GM18498 (cell line): ENCODE measurements at regions not wholly inside any gene's neighbourhood (a gene's known extent, or its start where the extent isn't known, plus 50 kb on each side); places are given as distances from the start of the nearest gene placed in this dataset.

Source experiments
- ATAC-seq: cut with Tn5 transposase; IDR thresholded peaks from one replicate; pipeline ENCODE4 v1.9.1; 2021; ENCODE audit warnings: mild to moderate bottlenecking, moderate library complexity; ENCODE audit not compliant: unreplicated experiment

DNA sequence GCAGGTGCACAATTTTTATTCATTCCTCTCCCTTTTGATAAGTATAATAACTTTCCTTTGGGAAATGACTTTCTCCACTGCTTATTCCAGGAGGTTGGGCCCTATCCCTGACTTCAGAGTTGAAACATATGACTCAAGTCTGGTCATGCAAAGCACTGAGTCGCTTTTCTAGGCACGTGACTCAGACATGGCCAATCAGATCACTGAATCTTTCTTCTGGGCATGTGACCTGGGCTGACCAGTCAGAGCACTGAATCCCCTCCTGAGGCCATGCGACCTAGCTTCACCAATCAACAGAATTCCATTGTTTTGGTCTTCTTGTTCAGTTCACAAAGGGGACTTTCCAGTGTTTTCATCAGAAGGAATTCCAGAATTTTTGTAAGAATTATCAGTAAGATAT lies 377.1 kb upstream of the KITLG start:
- ATAC-seq: no peak

DNA sequence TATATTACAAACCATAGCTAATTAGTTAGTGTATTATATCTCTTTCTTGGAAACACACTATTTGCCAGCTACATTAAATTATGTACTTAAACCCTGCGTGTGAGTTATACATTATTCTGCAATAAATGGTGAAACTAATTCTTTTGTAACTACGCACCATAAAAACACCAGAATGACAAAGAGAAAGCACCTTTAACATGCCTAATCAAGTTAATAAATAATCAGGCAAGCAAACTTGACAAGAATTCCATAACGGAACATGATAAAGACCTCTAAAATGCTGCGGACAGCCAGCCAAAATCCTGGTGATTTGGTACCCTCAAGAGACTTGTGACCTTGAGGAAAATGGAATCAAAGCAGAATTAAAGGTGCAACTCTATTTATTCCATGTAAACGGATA lies 375.3 kb upstream of the KITLG start:
- ATAC-seq: no peak

GRCh38 chr12:88953029-88953586 lies 372.8 kb upstream of the KITLG start:
- ATAC-seq: no peak

DNA sequence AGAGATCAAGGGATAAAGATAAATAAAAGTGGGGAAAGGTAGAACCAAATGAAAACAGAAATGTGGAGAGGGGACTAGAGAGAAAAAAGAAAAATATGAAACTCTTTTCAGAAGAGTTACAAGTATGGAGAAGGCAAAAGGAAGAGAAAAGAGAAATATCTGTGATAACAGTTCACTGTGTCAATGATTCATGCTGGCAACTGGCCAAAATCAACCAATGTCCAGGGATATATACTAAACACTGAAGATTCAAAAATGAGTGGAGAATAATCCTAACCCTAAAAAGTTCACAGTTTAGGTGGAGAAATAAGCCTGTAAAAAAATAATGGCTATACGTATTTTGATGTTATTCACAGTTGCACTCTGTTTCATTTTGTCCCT lies 372.3 kb upstream of the KITLG start:
- no peak for ATAC-seq

DNA sequence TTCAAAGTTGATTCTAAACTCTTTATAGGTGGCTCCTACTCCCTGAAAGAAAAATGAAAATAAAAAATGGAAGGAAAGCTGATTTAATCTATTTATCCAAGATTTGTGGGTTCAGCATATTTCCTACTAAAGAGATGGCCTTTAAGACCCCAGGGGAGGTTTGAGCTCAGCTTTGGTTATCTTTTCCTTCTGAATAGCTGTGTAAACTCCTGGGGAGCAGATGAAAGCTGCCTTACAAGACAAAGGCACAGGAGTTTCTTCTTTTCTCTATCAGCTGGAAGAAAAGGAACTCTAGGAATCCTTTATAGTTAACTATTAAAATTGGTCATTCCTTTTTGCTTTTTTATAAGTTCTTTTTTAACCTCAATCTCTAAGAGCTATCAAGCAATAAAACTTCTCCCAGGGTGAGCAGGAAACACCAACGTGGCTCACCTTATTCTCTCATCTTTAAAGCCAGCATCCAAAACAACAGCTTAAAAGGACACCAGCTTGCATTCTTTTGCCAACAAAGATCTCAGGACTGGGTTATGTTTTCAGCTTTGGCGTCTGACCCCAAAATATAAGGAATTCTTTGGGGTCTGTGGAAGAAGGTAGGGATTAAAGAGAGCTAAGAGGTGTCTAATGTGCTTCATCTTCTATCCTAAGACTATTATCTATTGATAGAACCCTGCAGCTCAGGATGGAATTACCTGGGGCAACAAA lies 371.7 kb upstream of the KITLG start:
- ATAC-seq: no peak

GRCh38 chr12:88951177-88951576 lies 370.9 kb upstream of the KITLG start:
- ATAC-seq: no peak

- ATAC-seq: no peak
These were observed 367.3 kb upstream of the KITLG start for GRCh38 chr12:88947486-88948043.

DNA sequence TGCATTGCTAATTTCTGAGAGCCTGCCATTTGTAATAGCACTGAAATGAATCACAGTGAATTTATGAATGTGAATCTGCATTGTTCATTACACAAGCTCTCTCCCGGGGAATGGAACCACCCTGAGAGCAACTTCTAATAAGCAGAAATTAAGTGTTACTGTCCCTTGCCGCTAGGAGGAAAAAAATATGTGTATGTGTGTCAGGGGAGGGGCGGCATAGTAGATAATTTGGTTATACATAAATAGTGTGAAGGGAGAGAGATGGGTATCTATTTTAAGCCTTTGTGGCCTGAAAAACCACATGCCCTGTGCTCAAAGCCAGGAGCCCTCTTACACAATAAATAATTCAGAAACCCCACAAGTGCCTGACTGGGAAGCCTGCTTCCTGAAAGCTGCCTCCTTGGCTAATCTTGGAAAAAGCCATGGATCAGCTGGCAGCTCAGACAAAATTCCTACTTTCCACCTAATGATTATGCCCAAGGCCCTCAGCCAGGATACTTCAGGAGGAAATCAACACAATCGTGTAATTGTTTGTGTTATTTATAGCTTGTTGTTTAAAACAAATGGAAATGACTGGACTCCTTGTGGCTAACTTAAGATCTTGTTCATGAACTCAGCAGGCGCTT lies 366.2 kb upstream of the KITLG start:
- ATAC-seq: peak; percentile 56

DNA sequence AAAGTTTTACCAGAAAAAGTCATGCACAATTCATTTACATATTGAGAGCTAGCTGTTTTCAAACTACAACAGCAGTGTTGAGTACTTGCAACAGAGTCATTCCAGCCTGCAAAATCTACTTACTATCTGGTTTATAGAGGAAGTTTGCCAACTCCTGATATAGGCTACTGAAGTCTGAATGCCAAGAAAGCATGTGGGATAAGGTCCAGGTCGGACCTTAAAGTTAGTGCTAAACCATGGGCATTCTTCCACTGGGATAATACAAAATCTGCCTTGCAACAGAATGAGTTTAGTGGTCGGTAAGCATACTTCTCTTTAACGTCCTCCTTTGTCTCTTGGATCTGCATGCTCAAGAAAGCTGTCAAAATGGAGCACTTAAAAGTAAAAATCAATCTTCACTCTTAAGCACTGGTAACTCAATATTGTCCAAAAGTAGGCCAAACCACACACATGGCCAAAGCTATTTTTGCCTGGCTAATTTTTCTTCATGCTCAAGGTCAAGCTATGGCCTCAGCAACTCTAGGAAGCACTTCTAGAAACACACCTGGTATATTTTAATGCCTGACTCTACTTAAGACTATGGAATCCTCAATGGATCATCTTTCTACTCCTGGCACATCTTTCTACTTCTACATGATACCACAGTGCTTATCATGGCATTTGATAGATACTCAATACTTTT lies 364.9 kb upstream of the KITLG start:
- ATAC-seq: no peak

DNA sequence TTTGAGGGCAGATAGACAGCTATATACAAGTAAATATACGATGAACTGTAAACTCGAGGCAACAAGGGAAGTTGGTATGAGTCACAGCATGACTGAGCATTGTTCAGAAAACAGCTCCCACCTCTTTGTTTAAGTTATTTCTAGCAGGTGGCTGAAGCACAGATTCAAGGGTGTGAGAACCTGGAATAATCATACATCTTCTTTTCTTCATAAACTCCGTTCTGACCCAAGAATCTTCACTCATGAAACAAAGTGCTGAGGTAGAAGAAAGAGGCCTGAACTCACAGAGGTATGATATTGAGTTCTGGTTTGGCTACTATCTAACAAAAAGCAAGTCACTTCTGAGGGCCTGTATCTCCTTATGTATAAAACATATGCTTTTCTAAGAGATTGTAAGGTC lies 364.1 kb upstream of the KITLG start:
- ATAC-seq: no peak

GRCh38 chr12:88940854-88941253 lies 360.6 kb upstream of the KITLG start:
- no peak for ATAC-seq

GRCh38 chr12:88935856-88936255 lies 355.6 kb upstream of the KITLG start:
- ATAC-seq: no peak

DNA sequence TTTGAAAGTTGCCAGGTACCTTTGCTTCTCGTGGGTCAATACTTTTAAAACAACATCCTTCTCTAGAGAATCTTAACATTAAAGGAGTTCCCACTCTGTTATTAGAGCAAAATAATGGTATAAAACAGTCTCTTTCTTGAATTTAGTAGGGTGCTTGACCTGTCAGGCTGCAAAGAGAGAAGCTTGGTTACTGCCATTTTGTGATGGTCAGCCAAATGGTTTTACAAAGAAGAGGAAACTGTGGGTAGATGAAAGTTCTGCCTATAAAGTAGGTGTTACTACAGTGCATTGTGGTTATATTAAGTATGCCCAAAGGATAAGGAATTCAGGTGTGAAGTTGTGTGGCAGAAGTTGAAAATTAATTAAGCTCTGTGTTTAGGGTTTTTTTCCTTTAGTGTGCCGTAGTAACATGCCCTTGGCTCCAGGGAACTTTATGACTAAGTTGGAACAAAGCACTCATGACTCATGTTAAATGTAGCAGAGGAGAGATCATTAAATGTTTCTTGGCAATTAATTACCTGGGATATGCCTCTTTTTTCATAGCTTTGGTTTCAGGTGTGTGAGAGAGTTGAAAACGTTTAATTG lies 354.0 kb upstream of the KITLG start:
- no peak for ATAC-seq

- ATAC-seq: no peak
These were observed 352.2 kb upstream of the KITLG start for GRCh38 chr12:88932457-88932856.

GRCh38 chr12:88931598-88931997 lies 351.3 kb upstream of the KITLG start:
- ATAC-seq: no peak

DNA sequence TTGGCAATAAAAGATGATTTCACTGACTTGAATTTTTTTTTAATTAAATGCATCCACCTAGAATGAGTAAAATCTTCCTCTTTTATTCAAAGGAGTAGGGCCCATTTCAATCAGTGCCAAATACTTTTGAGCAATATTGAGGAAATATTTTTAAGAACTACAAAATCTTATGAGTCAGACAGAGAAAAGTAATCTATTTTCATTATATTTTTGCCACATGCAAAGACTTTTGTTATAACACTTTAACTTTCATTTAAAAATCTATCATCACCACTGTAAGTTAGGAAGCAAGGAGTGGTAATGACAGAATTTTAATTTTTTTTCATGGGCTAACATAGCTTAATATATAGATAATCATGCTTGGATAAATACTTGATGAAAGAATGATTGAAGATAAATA lies 345.2 kb upstream of the KITLG start:
- ATAC-seq: no peak

- no peak for ATAC-seq
These were observed 343.9 kb upstream of the KITLG start for GRCh38 chr12:88924162-88924561.

DNA sequence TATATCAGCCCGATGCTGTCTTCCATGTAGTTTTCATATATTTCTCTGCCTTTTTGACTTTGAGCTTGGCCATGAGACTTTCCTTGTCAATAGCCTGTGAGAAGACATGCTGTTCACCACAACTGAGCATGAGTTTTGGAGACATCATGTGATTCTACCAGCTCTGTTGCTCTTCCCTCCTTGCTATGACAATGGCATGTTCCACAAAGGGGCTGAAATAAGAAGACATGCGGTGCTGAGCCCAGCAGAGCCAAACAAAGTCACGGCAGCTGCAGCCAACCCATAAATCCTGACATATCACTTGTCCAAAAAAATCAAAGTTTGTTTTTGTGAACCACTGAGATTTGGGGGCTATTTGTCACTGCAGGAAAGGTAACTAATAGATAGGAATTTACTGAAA lies 343.4 kb upstream of the KITLG start:
- no peak for ATAC-seq

- ATAC-seq: no peak
These were observed 342.5 kb upstream of the KITLG start for GRCh38 chr12:88922816-88923215.

DNA sequence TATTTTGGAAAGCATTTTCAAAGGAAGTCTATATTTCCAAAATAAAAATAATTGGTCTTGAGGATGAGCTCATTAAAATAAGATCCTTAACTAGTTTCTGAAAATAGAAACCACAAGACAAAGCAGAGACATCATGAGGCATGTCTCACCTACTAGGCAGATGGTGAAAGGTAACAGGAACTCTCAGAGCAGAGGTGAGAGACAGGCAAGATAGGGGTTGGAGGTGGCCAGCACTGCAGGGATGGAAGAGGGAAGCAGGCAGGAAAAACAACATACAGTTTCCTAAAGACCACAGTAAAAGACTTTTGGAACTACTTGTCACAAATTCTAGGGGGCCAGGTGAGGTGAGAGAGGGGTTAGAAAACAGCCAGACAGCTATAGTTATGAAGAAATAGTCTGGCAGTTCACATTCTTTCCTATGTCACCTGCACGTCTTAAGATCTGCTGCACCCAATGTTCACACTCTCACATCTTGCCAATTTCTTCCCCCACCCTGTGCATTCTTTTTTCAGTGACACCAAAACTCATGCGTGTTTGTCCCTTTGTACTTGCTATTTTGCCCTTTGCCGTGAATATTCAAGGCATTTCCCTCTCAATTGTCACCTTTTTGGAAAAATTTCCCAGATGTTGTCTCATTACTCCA lies 341.7 kb upstream of the KITLG start:
- ATAC-seq: no peak

DNA sequence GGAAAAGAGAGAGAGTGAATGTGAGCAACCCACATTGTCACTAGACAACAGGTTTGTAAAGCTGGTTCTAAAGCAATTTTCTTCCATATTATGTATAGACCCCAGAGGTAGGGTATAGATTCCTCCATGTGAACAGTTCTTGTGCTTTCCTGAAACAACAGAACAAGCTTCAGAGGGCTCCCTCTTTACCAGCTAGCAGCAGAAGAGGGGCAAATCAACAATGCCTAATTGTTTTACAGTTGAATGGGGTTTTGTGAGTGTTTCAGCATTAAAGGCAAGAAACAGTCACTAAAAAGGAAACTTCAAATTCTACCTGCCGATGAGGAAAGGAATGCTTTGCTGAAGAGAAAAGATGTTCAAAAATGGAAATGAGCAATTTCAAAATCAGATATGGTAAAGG lies 341.2 kb upstream of the KITLG start:
- no peak for ATAC-seq
